ENCODE measurements at regions not wholly inside any gene's neighbourhood (a gene's known extent, or its start where the extent isn't known, plus 50 kb on each side); places are given as distances from the start of the nearest gene placed in this dataset.

DNA sequence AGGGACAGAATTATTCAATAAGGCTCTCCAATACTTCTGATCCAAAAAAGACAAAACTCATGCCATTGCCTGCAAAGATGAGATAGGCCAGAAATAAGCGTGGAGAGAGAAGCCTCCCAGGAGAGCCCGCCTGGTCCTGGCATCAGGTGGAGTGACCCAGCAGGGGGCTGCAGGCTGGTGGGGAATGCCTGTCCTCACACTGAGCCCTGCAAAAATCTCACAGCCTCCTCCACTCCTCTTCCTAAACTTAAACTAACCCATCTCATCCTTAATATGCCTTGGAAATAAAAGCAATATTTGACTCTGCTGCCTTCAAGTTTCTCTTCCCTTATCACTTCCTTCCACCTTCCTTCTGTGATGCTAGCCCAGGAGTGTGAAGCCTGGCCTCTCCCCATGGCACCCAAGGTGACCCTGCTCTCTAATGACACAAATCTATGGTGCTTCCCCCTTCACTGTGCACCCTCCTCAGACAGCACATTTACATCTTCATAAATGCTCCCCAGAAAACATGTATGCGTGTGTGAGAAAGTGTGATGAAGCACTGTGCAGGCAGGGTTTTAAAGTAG, 218.4 kb downstream of the ANAPC1 start:
- TF ChIP-seq POLR2A (IDR thresholded peaks at IDR 0.05), result no peak
- TF ChIP-seq, protein P1, sequence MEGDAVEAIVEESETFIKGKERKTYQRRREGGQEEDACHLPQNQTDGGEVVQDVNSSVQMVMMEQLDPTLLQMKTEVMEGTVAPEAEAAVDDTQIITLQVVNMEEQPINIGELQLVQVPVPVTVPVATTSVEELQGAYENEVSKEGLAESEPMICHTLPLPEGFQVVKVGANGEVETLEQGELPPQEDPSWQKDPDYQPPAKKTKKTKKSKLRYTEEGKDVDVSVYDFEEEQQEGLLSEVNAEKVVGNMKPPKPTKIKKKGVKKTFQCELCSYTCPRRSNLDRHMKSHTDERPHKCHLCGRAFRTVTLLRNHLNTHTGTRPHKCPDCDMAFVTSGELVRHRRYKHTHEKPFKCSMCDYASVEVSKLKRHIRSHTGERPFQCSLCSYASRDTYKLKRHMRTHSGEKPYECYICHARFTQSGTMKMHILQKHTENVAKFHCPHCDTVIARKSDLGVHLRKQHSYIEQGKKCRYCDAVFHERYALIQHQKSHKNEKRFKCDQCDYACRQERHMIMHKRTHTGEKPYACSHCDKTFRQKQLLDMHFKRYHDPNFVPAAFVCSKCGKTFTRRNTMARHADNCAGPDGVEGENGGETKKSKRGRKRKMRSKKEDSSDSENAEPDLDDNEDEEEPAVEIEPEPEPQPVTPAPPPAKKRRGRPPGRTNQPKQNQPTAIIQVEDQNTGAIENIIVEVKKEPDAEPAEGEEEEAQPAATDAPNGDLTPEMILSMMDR (IDR thresholded peaks at IDR 0.05 in 4 of 5, conservative IDR thresholded peaks at IDR 0.05 in 1 of 5), result no peak
